Natural killer cell (primary cell): ENCODE measurements at regions not wholly inside any gene's neighbourhood (a gene's known extent, or its start where the extent isn't known, plus 50 kb on each side); places are given as distances from the start of the nearest gene placed in this dataset.

Source experiments
- ATAC-seq, 3 donors: fragments of 150-1000 bp in 2 of 3; fragments of 200-7000 bp in 1 of 3; cut with Tn5 transposase; 1 replicate in 1 of 3; 2 replicates in 2 of 3; pipeline ENCODE4 v1.10.0; 2021; ENCODE audit warnings: mild to moderate bottlenecking in 2 of 3, moderate library complexity in 2 of 3
- DNase-seq, 2 donors: peaks; one replicate each; pipeline versions ENCODE4 v3.0.0 to v3.0.0-alpha.2; 2013 to 2021; ENCODE audit warnings: mixed read lengths in 1 of 2
- H3K27ac ChIP-seq: one replicate; pipeline ENCODE4 v1.5.1; 2013; ENCODE audit warnings: mild to moderate bottlenecking, low read length
- H3K27me3 ChIP-seq: one replicate; pipeline ENCODE4 v1.6.1; 2013; ENCODE audit warnings: low read length; ENCODE audit not compliant: control insufficient read depth, insufficient read depth
- H3K36me3 ChIP-seq: one replicate; pipeline ENCODE4 v1.6.1; 2013; ENCODE audit warnings: low read length; ENCODE audit not compliant: control insufficient read depth, insufficient read depth
- H3K4me1 ChIP-seq: one replicate; pipeline ENCODE4 v1.6.1; 2013; ENCODE audit warnings: low read length; ENCODE audit not compliant: control insufficient read depth, insufficient read depth
- H3K4me3 ChIP-seq: one replicate; pipeline ENCODE4 v1.5.1; 2013; ENCODE audit warnings: low read length
- H3K9me3 ChIP-seq: one replicate; pipeline ENCODE4 v1.6.1; 2013; ENCODE audit warnings: low read length; ENCODE audit not compliant: control insufficient read depth, insufficient read depth
- H3K27ac Mint-ChIP-seq, 2 donors: one replicate each; pipeline ENCODE4 v1.8.0; 2022; ENCODE audit warnings: mild to moderate bottlenecking in 2 of 2, mixed read lengths in 2 of 2, moderate library complexity in 1 of 2
- H3K27me3 Mint-ChIP-seq, 2 donors: one replicate each; pipeline ENCODE4 v1.8.0; 2022; ENCODE audit warnings: low read depth in 2 of 2, mixed read lengths in 2 of 2
- H3K36me3 Mint-ChIP-seq: one replicate; pipeline ENCODE4 v1.8.0; 2022; ENCODE audit warnings: mixed read lengths
- H3K4me1 Mint-ChIP-seq, 2 donors: one replicate each; pipeline ENCODE4 v1.8.0; 2022; ENCODE audit warnings: mixed read lengths in 2 of 2
- H3K4me3 Mint-ChIP-seq: one replicate; pipeline ENCODE4 v1.8.0; 2022; ENCODE audit warnings: mild to moderate bottlenecking, moderate library complexity, mixed read lengths
- H3K9me3 Mint-ChIP-seq, 2 donors: one replicate each; pipeline ENCODE4 v1.8.0; 2022; ENCODE audit warnings: mixed read lengths in 2 of 2
- CTCF ChIP-seq: fragments of 200-600 bp; IDR thresholded peaks from one replicate; pipeline ENCODE4 v1.8.0; 2022; ENCODE audit warnings: antibody characterized with exemption
- whole genome bisulfite sequencing: methylation state at CpG from one replicate; pipeline ENCODE4 v1.1.7; 2013; ENCODE audit warnings: missing lambda C conversion rate; ENCODE audit not compliant: insufficient coverage; 5-methylcytosine and 5-hydroxymethylcytosine counted together
- intact Hi-C: fragments of 100-400 bp; cut with micrococcal nuclease; formaldehyde crosslinking; loops from one replicate; pipeline ENCODE4 v1.14.2; 2022

GRCh38 chr19:34600366-34600765 is 76.6 kb downstream of the SCGB2B2 start:
- H3K36me3 Mint-ChIP-seq, result peaks cover 5% of the 10 kb centered on the region
- ATAC-seq, result peak; percentile 25 to 47 (median 34)
- H3K4me3 Mint-ChIP-seq, result no peak overlapping the region
- intact Hi-C loops, result no loop called here
- H3K9me3 Mint-ChIP-seq, result peaks cover 5 to 6% of the 10 kb centered on the region in 2 donors
- no peaks in the 10 kb centered on the region for H3K27me3 Mint-ChIP-seq
- Histone ChIP-seq H3K36me3 (no peaks in the 10 kb centered on the region), H3K4me3 (no peak overlapping the region), H3K9me3 (peaks cover 5% of the 10 kb centered on the region), H3K4me1 (no peaks in the 10 kb centered on the region), H3K27me3 (no peaks in the 10 kb centered on the region), H3K27ac (no peak overlapping the region)
- TF ChIP-seq CTCF, result no peak
- no peak for DNase-seq
- H3K27ac Mint-ChIP-seq, result no peak overlapping the region
- H3K4me1 Mint-ChIP-seq, result no peaks in the 10 kb centered on the region
- 23% methylated on average over 2 of the region's 4 CpGs for WGBS

DNA sequence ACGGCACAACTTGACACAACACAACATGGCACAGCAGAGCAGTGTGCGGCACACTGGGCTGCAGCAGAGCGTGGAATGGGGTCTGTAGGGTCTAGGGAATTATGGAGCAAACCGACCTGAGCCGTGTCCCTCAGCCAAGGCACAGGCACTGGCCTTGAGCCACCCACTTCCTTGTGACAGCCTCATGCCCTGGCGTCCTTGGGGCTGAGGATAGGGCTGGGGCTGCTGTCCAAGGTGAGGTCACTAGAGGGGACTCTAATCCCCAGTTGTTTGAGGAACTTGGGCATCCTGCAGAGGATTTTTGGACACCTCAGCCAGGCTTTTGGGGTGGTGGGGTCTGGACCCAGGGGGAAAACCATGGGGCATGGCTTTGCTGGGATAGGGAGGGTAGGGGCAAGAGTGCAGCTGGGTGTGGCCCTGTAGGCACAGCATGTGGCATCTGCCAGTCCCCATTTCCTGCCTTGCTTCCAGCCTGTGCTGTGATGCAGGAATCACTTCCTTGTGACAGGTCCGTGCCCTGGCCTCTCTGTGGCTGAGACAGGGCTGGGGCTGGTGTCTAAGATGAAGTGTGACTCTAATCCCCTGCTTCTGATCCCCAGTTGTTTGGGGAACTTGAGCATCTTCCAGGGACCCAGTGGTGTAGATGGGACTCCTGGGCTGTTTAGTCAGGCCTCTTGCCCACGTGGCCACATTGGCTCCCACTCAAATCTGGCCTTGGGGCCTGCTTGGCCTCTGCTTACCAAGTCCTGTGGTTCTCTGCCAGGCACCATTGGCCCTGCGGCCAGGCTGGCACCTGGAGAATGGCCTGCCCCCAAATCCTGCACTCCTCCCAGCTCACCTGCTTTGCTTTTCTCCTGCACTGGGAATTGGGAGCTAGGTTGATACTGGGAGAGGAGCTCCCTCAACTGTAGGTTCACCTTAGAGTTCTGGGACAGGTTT is 78.5 kb downstream of the SCGB2B2 start:
- H3K36me3 ChIP-seq, result no peaks in the 10 kb centered on the region
- no peak overlapping the region for H3K27ac ChIP-seq
- Mint-ChIP-seq H3K4me3 (no peak overlapping the region), H3K9me3 (peaks cover 2 to 3% of the 10 kb centered on the region in 2 donors), H3K27me3 (no peaks in the 10 kb centered on the region), H3K4me1 (no peaks in the 10 kb centered on the region), H3K27ac (no peak overlapping the region), H3K36me3 (no peaks in the 10 kb centered on the region)
- no peak for TF ChIP-seq CTCF
- H3K4me3 ChIP-seq, result no peak overlapping the region
- H3K9me3 ChIP-seq, result peaks cover 2% of the 10 kb centered on the region
- no peaks in the 10 kb centered on the region for H3K4me1 ChIP-seq
- intact Hi-C loops, result no loop called here
- WGBS, result 85% methylated on average over 9 of the region's 9 CpGs
- DNase-seq, result no peak
- H3K27me3 ChIP-seq, result no peaks in the 10 kb centered on the region
- ATAC-seq, result no peak

GRCh38 chr19:34597596-34597995 is 79.4 kb downstream of the SCGB2B2 start:
- no peak overlapping the region for H3K4me3 Mint-ChIP-seq

More at GRCh38 chr19:34597596-34597995, 79.4 kb downstream of the SCGB2B2 start:
- Histone ChIP-seq H3K36me3 (no peaks in the 10 kb centered on the region), H3K27me3 (no peaks in the 10 kb centered on the region), H3K9me3 (peaks cover 2% of the 10 kb centered on the region), H3K27ac (no peak overlapping the region), H3K4me1 (no peaks in the 10 kb centered on the region), H3K4me3 (no peak overlapping the region)
- intact Hi-C loops, result no loop called here
- WGBS, result 86% methylated on average over 9 of the region's 9 CpGs
- Mint-ChIP-seq H3K27me3 (no peaks in the 10 kb centered on the region), H3K36me3 (no peaks in the 10 kb centered on the region), H3K4me1 (no peaks in the 10 kb centered on the region), H3K9me3 (peaks cover 0 to 2% of the 10 kb centered on the region in 2 donors), H3K27ac (no peak overlapping the region)
- DNase-seq, result no peak
- no peak for TF ChIP-seq CTCF
- no peak for ATAC-seq
